Upper lobe of left lung (tissue), 4 donors: ENCODE measurements at regions not wholly inside any gene's neighbourhood (a gene's known extent, or its start where the extent isn't known, plus 50 kb on each side); places are given as distances from the start of the nearest gene placed in this dataset.

Experiments used
- CTCF ChIP-seq, 6 experiments: fragments of 450-650 bp in 4 of 6; fragments of 200-600 bp in 2 of 6; sonication (generic) in 2 of 6; IDR thresholded peaks; one replicate each; pipeline ENCODE4 v1.5.1; 2016 to 2019; ENCODE audit warnings: antibody characterized with exemption in 6 of 6
- POLR2A ChIP-seq, 4 donors: fragments of 450-650 bp; IDR thresholded peaks; one replicate each; pipeline ENCODE4 v1.5.1; 2016 to 2017; ENCODE audit warnings: antibody characterized with exemption in 4 of 4, mild to moderate bottlenecking in 2 of 4

DNA sequence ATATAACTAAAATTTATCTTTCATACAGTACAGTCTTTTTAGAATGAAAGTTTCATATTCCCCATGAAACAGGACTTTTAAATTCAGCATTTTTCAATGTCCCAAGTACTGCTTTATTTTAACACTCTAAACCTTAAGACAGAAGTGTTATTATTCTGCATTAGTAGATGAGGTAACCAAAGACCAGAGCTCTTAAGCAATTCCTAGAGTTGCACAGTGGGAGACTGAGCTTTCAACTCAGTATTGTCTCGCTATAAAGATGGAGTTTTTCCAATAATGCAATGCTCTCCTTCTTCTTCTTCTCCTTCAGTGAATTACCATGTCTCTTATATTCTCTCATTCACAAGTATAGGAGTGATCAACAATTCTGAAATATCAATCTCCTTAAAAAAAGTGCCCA, 479.7 kb downstream of the CETN3 start:
- no peak for TF ChIP-seq CTCF (IDR thresholded peaks at IDR 0.05)
- no peak for TF ChIP-seq POLR2A (IDR thresholded peaks at IDR 0.05)
